ENCODE measurements at regions not wholly inside any gene's neighbourhood (a gene's known extent, or its start where the extent isn't known, plus 50 kb on each side); places are given as distances from the start of the nearest gene placed in this dataset.

DNA sequence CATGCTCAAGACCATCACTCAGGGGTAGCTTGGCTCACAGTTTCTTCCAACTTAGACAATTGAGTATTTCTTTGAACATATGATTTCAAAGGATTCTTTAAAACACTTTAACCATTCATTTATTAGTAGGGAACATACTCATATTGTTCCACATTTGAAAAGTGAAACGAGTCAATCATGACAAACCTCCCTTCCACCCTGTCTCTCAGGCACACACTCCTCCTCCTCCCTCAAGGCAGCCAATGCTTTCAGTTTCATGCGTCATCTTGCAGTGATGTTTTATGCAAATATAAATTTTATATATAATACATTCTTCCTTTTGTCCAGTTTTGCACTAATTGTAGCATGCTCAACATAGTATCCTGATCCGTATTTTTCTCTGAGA is 126.0 kb upstream of the BOD1 start:
- DNase-seq (ENCODE audit: low spot score), result peak; percentile 40

DNA sequence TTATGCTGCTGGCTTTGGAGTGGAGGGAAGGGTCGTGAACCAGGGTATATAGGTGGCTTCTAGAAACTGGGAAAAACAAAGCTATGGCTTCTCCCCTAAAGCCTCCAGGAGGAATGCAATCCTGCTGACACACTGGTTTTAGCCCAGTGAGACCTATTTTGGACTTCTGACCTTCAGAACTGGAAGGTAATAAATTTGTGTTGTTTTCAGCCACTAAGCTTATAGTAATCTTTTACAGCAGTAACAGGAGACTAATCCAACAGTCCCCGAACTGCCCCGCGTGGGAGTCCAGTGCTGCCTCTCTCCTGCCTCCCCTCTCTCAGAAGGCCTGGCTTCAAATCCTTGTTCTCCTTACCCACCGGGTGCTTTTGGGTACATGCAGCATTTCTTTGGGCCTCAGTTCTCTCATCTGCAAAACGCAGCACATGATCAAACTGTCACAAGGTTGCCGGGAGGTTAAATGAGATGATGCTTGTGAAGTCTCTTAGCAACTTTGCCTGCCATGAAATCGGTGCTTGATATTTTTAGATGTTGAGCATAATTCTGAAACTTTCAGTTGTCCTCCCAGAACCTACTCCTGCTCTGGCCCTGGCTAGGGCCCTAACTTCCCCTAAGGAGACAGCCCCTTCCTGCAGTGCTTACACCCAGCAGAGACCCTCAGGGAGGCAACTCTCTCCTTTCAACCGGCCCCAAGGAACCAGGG is 127.3 kb upstream of the BOD1 start:
- no peak for DNase-seq (ENCODE audit: low spot score)

DNA sequence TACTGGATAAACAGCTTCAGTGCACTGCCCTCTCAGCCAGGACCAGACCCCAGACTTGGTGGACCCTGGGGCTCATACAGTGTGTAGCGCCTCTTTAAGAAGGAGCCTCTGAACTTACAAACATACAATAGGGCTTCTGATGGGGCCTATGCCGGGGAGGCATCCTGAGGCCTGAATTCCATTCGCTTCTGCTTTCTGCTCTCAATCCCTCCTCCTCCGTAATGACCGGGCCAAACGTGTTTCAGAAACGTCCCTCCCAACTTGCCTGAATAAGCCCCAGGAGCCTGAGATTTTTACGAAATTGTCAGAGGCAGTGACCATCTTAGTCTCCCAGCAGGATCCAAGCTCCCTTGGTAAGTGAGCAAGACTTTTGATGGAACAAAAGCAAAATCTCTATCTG is 128.1 kb upstream of the BOD1 start:
- no peak for DNase-seq (ENCODE audit: low spot score)

DNA sequence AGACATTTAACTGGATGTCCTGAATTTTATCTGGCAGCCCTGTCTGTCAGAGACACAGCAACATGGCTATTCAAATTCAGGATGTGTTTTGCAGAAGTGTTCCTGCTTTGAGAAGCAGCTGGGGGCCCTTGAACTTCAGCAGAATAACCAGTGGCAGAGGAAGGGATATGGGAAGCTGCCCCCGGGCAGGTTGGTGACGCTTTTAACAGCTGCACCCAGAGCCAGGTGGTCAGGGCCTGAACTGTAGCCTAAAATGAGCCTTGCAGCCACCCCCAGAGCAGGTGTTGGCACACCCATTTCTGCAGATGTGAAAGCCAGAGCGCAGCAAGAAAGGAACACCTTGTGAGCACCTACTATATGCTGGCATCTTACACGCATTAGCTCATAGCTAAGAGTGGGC is 128.7 kb upstream of the BOD1 start:
- DNase-seq (ENCODE audit: low spot score), result peak; percentile 78

DNA sequence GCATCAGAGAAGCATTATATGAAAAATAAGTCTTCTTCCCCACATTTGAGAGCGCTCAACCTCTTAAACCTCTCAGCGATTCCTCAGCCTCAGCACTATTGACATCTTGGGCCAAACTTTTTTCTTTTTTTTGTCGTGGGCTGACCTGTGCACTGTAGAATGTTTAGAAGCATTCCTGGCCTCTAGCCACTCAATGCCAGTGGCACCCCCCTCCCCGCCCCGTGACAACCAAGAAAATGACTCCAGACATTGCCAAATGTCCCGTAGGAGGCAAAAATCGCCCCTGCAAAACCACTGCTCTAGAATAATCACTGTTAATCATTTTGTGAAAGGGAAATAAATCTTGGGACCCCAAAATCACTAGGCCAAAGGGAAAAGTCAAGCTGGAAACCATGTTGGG is 129.1 kb upstream of the BOD1 start:
- DNase-seq (ENCODE audit: low spot score), result no peak

DNA sequence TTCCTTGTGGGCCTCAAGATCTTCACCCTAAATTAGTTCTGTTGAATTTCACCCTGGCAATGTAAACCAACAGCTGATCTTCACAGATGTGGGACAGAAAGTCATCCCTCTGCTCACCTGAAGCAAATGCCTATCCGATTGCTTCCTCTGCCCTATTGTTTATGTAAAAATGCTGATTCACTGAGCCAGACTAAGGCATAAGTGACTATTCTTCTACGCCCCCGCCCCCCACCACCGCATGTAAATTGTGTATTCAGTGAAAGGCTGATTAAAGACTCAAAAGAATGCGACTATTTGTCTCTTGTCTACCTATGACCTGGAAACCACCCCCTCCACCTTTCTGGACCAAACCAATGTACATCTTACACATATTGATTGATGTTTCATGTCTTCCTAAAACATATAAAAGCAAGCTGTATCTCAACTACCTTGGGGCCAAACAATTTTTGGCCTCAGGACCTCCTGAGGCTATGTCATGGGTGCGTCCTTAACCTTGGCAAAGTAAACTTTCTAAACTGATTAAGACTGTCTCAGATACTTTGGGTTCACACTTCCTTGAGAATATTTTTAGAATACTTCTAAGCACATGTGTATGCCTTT is 129.7 kb upstream of the BOD1 start:
- DNase-seq (ENCODE audit: low spot score), result no peak

DNA sequence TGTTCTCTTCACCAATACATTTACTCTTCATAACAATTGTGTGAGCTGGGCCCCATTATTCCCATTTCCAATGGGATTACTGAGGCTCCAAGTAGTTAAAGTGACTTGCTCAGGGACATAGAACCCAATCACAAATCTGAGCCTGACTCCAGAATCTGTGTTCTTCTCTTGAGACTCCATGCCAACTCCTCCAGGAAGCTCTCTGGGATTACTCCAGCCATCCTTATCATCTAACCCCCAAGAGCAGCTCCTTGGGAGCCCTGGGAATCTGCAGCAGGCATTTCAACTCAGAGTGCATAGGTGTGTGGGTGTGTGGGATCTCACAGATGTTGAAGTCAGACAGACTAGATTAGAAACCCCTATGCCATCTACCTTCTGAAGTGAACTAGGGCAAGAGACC is 131.4 kb upstream of the BOD1 start:
- DNase-seq (ENCODE audit: low spot score), result no peak

DNA sequence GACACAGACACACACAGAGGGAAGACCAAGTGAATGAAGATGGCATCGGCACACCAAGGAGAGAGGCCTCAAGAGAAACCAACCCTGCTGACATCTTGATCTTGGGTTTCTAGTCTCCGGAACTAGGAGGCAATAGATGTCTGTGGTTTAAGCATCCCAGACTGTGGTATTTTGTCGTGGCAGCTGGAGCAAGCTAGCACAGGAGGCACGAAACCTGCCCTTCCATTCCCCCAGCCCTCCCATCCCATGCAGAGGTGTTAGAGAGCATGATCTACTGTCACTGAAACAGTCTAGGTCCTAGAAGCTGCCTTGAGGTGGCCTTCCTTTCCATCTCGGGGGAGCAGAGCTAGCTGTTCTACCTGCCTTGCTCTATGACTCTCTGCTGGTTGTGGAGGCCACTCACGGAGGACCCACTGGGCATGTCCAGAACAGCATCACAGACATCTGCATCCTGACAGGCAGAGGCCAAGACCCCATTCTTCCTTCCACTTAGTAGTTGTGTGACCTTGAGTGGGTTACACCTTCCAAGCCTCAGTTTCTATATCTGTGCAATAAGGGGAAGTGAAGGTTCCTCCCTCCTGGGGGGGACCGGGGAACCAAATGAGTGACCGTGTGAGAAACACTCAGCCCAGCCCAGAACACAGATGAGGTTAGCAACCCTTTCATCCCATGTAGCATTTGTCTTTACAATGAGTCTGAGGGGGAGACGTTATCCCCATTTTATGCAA is 134.3 kb upstream of the BOD1 start:
- DNase-seq (ENCODE audit: low spot score), result no peak

DNA sequence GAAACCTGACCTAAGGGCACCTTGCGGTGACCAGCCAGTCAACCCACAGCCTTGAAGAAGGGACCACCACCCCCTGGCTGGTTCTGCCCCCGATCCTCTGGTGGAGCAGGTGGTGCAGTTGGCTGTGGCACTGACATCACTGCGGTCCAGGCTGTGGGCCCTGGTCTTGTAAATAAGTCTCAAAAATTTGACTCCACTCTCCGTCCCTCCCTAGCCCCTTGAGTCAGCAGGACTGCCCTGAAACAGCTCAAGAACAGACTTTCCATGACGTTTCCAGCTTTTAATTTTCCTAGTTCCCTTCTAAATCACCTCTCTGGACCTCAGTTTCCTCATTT is 134.8 kb upstream of the BOD1 start:
- DNase-seq (ENCODE audit: low spot score), result no peak

DNA sequence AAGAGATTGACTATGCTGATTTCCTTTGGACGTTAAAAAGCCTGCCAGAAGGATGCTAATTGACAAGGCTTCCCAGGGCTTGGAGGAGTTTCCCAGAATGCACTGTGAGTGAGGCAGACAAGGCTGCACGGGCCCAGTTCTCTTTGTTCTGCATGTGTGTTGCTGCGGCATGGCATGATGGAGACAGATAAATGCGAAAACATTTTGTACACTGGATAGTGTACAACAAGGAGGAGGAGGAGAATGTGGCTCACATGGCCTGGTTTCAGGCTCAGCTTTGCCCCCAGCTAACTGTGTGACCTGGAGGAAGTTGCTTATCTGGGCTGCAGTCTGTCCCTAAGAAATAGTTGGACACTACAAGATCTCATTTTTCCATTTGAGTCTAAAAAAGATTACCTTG is 135.5 kb upstream of the CPEB4 start:
- DNase-seq (ENCODE audit: low spot score), result no peak

DNA sequence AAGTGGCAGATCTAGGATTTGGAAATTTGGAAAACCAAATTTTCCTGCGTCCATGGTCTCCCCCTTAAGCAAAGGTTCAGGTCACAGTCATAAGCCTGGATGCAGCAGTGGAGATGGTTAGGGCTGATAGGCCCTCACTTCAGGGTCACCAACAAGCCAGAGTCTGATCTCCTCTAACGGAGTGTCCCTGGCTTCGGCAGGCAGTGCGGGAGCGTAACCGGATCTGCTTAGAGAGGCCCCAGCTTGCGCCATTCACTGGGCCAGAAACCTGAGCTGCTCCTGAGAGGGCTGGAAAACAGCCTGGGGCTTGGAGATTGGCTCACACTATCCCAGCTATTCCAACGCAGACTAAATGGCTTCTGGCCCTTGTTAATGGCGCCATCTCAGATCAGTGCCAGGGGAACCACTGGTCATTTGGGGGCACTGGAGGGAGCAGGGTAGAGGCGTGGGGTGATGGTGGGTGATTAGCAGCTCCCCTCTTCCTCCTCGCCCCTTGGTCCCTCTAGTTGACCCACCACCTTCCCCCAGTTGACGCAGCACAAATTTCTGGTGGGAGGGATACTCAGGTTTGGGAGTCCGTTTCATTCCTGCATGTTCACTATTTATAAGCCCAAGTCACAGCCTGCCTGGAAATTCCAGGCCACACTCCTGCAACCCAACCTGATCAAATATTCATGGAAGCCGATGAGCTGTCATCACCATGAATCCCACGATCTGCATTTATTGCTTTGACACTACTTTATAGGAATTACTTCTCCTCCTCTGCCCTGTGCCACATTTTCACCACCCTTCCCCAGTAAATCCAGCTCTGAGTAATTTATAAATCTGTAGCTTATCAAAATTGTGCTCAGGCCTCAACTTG is 134.6 kb upstream of the CPEB4 start:
- no peak for DNase-seq (ENCODE audit: low spot score)

DNA sequence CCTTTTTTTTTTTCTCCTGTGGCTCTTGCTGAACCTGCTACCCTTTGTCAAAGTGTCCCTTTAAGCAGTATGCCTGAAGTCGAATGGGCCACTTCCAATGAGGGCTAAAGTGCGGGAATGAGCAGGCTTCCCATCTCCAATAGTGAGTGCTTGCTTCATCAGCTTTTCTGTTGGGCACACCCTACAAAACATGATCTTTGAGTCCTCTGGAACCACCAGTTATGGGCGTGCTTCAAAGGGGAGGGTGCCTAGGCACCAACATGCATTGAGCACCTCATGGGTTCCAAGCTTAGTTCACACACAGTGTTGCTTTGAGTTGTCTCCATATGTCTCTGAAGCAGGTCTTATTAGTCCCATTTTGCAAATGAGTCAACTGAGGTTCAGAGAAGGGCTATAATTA is 132.8 kb upstream of the CPEB4 start:
- DNase-seq (ENCODE audit: low spot score), result no peak

DNA sequence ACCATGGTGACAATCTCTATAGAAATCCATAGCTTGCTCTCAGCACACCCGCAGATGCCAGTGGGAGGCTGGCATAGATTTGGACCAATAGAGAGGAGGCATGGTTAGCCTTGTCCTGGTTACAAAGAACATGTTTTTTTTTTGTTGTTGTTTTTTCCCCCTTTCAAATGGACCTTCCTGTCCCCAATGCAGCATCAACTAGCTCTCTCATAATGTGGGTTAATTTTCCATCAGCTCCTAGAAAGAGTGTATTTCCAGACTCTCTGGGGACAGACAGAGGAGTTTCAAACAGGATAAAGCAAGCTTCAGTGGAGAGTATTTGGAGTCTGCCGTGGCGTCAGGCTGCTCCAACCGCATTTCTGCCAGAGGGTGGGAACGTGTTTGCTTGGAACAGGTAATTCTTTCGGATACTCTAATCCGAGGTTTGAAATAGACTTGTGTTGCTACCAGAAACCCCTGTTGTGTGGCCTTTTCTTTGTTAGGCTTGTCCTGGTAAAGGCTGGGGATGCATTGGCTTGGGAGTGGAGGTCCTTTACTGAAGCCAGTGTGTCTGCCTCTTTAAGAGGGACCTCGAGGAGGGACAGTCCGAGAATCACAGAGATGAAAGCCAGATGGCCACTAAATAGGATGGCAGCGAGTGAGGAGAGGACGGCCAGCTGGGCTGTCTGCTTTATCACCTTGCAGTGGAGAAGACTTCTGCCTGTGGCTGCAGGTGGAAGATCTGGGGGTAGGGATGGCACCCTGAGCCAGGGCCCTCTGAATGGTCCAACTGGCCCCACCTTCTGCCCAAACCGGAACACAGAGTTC is 130.5 kb upstream of the CPEB4 start:
- DNase-seq (ENCODE audit: low spot score), result no peak

DNA sequence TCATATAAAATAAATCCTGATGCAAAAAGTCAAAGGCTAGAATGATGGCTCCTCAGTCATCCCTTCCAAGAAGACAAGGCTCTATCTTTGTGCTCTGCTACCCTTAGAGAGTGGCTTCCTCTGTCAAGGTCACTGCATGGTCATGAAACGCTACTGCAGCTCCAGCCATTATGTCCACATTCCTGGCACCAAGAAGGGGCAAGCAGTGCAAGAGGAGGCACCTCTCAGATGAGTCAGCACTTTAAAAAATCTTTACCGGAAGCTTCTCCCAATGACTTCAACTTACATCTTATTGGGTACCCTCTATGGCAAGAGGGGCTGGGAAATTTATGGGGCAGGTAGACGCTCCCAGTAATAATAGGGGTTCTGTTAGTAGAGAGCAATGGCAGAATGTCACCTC is 129.5 kb upstream of the CPEB4 start:
- DNase-seq (ENCODE audit: low spot score), result no peak

DNA sequence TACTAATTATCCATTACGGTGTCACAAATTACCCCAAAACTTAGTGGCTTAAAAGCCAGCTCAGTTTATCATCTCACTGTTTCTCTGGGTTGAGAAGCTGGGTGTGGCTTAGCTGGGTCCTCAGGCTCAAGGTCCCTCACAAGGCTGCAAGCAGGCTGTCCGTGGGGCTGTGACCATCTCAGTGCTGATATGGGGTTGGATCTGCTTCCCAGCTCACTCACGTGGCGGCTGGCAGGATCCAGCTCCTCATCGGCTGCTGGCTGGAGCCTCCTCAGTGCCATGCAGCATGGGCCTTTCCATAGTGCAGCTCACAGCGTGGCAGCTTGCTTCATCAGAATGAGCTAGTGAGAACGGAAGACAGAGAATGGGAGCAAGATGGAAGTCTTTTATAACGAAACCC is 128.5 kb upstream of the CPEB4 start:
- DNase-seq (ENCODE audit: low spot score), result no peak

DNA sequence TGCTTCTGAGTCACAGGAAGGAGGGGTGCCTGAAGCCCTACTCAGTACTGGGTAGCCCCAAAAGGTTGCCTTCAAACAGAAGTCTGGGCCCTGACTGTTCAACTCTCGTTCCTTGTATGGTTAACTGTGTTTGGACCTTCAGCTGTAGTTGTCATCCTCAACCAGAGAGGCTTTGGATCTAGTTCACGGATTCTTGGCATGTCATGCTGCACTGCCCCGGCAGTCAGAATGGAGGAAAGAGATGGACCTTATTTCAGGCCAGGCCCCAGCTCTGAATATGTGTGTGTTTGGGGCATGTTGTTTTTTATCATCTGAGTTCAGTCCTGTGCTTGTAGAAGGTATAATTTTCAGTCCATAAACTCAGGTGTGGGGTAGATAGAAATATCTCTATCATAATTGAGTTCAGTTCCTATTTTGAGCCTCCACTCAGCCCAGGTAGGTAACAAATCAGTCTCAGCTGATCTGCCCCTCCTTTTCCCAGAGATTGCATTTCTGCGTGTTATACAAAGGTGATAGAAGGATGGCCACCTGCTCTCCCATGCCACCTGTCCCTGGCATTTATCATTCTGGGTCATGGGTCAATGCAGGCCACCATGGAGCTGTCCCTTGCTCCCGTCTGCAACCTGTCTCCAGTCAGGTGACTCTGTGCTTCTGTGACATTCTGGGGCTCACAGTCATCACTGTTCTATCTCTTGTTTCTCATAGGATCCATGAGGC is 127.5 kb upstream of the CPEB4 start:
- DNase-seq (ENCODE audit: low spot score), result no peak

DNA sequence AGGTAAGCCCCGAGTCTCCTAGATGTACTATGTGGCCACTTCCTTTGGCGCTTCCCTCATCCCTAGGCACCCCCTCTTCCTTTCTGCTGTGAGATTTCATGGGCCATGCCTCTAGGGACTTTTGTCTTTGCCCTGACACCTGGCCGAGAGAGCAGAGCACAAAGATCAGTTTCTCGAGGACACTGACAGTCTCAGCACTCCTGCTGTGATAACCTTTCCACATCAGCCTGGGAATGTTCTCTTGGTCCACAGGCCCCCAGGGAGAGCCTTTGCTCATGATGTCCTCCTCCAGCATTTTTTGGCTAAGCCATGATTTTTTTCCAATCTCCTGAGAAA is 127.0 kb upstream of the CPEB4 start:
- no peak for DNase-seq (ENCODE audit: low spot score)

DNA sequence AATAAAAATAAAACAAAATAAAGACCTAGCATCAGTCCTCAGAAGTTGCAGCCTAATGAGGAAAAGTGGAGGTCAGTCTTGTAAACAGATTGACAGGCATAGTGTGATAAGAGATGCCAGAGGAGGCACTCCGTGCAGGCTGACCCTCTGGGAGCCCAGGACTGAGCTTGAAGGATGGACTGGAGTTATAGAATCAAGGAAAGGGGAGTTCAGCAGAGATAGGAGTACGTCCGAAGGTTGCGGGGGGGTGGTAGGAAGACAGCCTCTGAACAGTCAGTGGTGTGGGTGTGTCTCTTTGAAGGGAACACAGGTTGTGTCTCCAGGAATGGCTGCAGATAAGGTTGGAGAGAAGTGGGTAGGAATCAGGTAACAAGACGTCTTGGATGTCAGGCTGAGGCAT is 126.1 kb upstream of the CPEB4 start:
- DNase-seq (ENCODE audit: low spot score), result no peak

DNA sequence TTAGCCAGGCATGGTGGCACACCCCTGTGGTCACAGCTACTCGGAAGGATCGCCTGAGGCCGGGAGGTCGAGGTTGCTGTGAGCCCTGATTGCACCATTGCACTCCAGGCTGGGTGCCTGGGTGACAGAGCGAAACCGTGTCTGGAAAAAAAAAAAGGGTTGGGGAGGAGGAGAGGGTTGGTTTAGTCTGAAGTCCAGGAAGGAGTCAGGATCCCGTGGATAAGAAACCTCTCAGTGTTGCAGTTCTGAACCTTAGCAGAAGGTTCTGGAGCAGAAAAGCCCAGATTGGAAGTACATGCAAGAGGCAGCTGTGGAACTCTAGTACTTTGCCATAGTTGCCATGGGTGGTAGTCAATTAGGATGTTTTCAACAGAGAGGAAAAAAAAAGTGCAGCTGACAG is 125.2 kb upstream of the CPEB4 start:
- no peak for DNase-seq (ENCODE audit: low spot score)

DNA sequence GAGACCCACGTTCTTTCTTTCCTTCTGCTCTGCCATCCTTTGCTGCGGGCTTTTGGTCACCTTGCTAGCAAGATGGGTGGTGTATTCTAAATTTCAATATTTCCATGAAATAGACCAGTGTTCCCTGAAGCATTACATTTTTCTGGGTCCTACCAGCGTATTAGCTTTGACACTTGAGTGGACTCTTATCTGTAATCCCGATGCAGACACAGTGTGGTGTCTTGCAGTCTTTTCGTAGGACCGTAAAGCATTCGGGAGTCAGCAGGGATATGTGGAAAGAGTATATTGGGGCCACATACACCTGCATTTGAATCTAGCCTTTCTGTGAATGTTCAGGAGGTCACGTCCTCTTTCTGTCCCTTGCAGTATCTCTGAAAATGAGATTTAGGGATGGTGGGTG is 124.7 kb upstream of the CPEB4 start:
- DNase-seq (ENCODE audit: low spot score), result no peak

DNA sequence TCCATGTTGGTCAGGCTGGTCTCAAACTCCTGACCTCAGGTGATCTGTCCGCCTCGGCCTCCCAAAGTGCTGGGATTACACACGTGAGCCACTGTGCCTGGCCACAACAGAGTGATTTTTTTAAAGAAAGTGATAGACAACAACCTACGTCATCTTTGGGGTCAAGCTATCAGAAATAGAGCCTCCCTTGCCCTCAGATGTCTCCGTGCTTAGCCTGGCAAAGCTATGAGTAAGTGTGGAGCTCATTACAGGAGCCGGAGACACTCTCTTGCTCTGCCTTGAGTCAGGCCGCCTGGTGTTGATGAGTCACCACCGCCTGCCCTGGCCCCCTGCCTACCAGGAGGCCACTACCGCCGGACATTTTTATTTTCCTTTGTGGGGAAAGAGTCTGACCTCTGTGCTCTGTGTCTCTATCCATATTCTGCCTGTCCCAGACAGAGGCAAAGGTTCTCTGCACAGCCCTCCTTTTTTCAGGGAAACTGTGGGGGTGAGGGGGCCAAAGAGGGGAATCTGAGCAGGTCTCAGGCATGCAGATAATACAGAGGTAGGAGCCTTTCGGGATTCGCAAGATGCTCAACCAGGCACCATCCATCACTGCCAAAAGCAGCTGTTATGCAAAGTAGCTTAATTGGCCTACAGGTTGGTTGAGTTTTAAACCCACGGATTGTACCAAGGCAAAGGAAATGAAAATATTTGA is 123.7 kb upstream of the CPEB4 start:
- DNase-seq (ENCODE audit: low spot score), result no peak

All from germinal center (tissue), 1 donor.